ENCODE measurements at regions not wholly inside any gene's neighbourhood (a gene's known extent, or its start where the extent isn't known, plus 50 kb on each side); places are given as distances from the start of the nearest gene placed in this dataset.

DNA sequence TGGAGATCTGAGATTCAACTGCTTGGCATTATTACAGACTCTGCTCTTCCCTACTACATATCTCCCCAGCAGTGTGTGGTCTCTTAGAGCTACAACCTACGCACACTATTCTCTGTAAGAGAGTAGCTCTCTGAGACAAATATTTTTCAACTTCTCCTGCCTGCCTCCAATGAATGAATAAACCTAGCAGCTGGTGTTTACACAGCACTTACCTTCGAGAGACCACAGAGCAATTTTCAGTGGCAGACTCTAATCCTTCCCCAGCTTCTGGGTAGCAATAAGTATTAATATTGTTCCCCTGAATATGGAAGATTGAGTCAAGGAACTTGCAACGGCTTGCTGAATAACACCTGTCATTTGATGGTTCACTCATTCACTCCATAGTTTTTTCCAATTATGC, 350.9 kb upstream of the SPAG17 start:
- TF ChIP-seq POLR2AphosphoS5 (IDR thresholded peaks at IDR 0.05; ENCODE audit: low read depth, low read length) = no peak
- TF ChIP-seq, protein P1, sequence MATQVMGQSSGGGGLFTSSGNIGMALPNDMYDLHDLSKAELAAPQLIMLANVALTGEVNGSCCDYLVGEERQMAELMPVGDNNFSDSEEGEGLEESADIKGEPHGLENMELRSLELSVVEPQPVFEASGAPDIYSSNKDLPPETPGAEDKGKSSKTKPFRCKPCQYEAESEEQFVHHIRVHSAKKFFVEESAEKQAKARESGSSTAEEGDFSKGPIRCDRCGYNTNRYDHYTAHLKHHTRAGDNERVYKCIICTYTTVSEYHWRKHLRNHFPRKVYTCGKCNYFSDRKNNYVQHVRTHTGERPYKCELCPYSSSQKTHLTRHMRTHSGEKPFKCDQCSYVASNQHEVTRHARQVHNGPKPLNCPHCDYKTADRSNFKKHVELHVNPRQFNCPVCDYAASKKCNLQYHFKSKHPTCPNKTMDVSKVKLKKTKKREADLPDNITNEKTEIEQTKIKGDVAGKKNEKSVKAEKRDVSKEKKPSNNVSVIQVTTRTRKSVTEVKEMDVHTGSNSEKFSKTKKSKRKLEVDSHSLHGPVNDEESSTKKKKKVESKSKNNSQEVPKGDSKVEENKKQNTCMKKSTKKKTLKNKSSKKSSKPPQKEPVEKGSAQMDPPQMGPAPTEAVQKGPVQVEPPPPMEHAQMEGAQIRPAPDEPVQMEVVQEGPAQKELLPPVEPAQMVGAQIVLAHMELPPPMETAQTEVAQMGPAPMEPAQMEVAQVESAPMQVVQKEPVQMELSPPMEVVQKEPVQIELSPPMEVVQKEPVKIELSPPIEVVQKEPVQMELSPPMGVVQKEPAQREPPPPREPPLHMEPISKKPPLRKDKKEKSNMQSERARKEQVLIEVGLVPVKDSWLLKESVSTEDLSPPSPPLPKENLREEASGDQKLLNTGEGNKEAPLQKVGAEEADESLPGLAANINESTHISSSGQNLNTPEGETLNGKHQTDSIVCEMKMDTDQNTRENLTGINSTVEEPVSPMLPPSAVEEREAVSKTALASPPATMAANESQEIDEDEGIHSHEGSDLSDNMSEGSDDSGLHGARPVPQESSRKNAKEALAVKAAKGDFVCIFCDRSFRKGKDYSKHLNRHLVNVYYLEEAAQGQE (IDR thresholded peaks at IDR 0.05; ENCODE audit: insufficient read depth in 1 of 2, low read depth in 2 of 2, low read length in 2 of 2) = no peak
